ENCODE measurements at regions not wholly inside any gene's neighbourhood (a gene's known extent, or its start where the extent isn't known, plus 50 kb on each side); places are given as distances from the start of the nearest gene placed in this dataset.
"Not testable (repeated sequence)": the region's sequence is repeated elsewhere in the genome, so short reads cannot be mapped to it uniquely, and the experiment has no call there.

DNA sequence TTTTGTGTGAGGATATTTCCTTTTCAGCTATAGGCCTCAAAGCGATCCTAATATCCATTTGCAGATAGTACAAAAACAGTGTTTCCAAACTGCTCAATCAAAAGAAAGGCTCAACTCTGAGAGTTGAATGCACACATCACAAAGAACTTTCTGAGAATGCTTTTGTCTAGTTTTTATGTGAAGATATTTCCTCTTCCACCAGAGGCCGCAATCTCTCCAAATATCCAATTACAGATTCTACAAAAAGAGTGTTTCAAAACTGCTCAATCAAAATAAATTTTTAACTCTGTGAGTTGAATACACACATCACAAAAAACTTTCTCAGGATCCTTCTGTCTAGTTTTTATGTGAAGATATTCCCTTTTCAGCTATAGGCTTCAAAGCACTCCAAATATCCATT, 648.0 kb upstream of the ALG10B start:
- not testable (repeated sequence) for TF ChIP-seq CTCF (IDR thresholded peaks at IDR 0.05); SIN3A (IDR thresholded peaks at IDR 0.05; ENCODE audit: borderline replicate concordance, low read depth, low read length); RCOR1 (IDR thresholded peaks at IDR 0.05; ENCODE audit: low read length); ELF1 (IDR thresholded peaks at IDR 0.05); RAD21 (IDR thresholded peaks at IDR 0.05; ENCODE audit: low read length); RXRA (IDR thresholded peaks at IDR 0.05; ENCODE audit: borderline replicate concordance, low read depth); POLR2AphosphoS5 (IDR thresholded peaks at IDR 0.05; ENCODE audit: low read depth, low read length)
- TF ChIP-seq, protein P1, sequence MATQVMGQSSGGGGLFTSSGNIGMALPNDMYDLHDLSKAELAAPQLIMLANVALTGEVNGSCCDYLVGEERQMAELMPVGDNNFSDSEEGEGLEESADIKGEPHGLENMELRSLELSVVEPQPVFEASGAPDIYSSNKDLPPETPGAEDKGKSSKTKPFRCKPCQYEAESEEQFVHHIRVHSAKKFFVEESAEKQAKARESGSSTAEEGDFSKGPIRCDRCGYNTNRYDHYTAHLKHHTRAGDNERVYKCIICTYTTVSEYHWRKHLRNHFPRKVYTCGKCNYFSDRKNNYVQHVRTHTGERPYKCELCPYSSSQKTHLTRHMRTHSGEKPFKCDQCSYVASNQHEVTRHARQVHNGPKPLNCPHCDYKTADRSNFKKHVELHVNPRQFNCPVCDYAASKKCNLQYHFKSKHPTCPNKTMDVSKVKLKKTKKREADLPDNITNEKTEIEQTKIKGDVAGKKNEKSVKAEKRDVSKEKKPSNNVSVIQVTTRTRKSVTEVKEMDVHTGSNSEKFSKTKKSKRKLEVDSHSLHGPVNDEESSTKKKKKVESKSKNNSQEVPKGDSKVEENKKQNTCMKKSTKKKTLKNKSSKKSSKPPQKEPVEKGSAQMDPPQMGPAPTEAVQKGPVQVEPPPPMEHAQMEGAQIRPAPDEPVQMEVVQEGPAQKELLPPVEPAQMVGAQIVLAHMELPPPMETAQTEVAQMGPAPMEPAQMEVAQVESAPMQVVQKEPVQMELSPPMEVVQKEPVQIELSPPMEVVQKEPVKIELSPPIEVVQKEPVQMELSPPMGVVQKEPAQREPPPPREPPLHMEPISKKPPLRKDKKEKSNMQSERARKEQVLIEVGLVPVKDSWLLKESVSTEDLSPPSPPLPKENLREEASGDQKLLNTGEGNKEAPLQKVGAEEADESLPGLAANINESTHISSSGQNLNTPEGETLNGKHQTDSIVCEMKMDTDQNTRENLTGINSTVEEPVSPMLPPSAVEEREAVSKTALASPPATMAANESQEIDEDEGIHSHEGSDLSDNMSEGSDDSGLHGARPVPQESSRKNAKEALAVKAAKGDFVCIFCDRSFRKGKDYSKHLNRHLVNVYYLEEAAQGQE (IDR thresholded peaks at IDR 0.05; ENCODE audit: low read depth, low read length): not testable (repeated sequence)

Measured in SK-N-SH (cell line).